Suppressor macrophage (primary cell): ENCODE measurements at regions not wholly inside any gene's neighbourhood (a gene's known extent, or its start where the extent isn't known, plus 50 kb on each side); places are given as distances from the start of the nearest gene placed in this dataset.

Experiments
- DNase-seq, 4 experiments: peaks; one replicate each; pipeline ENCODE4 v3.0.0-alpha.2; 2020 to 2022

DNA sequence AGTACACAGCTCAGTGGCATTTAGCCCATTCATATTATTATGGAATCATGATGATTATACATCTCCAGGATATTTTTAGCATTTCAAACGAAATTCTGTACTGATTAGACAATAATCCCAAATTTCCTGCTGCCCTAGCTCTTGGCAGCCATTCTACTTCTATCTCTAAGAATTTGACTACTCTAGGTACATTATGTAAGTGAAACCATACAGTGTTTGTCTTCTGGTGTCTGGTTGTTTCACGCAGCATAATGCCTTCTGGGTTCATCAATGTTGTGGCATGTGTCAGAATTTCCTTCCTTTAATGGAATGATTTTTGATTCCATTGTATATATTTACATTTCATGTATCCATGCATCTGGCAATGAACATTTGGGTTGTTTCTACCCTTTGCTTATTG lies 517.7 kb downstream of the ETS1 start:
- no peak for DNase-seq

DNA sequence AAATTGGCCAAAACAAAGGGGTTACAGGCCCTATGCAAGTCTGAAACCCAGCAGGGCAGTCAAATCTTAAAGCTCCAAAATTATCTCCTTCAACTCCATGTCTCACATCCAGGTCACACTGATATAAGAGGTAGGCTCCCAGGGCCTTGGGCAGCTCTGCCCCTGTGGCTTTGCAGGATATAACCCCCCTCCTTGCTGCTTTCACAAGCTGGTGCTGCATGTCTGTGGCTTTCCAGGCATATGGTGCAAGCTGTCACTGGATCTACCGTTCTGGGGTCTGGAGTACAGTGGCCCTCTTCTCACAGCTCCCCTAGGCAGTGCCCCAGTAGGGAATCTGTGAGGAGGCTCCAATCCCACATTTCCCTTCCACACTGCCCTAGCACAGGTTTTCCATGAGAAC lies 519.6 kb downstream of the ETS1 start:
- no peak for DNase-seq

GRCh38 chr11:128066399-128066798 lies 521.0 kb downstream of the ETS1 start:
- DNase-seq: no peak

GRCh38 chr11:128061281-128061871 lies 526.0 kb downstream of the ETS1 start:
- no peak for DNase-seq

GRCh38 chr11:128058580-128059208 lies 528.7 kb downstream of the ETS1 start:
- no peak for DNase-seq

DNA sequence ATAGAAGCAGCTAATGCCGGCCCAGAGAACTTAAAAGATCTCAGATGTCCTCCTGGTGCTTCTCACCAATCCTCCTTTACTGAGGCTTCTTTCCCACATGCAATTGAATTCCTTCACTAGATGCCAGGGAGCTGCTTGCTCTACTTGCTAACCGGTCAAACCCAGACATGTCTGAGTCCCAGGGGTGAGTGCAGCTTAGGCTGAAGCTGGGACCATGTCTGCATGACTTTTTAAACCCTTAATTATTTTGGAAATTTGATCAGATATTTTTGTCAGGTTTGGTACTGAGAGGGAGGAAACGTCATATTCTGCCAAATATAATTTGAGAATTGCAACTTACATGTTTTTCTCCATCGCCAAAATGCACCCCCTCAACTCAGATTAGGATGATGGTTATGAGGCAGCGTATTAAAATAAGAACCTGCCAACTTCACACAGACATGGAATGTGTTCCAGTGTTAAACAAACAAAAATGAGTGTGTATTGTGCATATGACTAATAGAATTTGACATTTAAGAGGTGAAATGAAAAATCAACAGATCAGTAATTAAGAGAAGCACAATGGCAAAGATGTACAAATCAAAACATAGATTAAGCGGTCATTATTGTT lies 529.5 kb downstream of the ETS1 start:
- DNase-seq: no peak

GRCh38 chr11:128055576-128056217 lies 531.7 kb downstream of the ETS1 start:
- DNase-seq: no peak

- peak in 3 of 4 experiments; percentile 7 to 36 (median 9) for DNase-seq
These were observed 533.1 kb downstream of the ETS1 start for GRCh38 chr11:128053981-128054931.

DNA sequence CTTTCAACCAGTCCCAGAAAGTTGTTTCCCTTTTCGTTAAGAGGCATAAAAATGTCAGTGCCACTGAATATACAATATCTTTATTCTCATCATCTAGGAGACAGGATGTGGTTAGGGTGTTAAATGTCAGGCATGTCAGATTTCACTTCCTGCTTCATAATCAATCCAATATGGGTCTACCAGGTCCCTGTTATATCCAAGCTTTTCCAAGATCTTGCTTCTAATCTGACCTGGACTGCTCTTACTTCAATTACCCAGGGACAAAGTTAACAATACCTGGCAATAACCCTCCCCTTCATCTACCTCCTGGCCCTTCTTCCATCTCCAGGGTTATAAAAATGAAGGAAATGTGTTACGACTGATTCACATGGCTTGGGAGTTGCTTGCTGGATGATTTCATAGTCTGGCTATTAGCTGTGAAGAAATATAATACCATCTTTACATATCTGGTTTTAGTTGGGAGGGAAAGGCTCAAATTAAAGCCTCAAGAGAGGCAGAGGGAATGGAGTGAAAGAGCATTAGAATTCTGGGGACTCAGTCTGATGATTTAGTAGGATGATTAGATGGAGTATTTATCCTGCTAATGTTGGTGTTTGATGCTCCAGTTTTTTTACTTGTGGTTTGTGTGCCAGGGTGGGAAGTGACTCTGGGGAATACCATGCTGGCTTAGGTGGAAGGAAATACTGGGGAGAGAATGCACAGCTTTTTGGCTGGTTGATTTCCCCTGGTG lies 534.3 kb downstream of the ETS1 start:
- peak in 3 of 4 experiments; percentile 9 to 56 (median 52) for DNase-seq

- DNase-seq: no peak
These were observed 539.2 kb downstream of the ETS1 start for GRCh38 chr11:128048121-128048520.

- DNase-seq: no peak
These were observed 540.3 kb downstream of the ETS1 start for GRCh38 chr11:128047026-128047425.

DNA sequence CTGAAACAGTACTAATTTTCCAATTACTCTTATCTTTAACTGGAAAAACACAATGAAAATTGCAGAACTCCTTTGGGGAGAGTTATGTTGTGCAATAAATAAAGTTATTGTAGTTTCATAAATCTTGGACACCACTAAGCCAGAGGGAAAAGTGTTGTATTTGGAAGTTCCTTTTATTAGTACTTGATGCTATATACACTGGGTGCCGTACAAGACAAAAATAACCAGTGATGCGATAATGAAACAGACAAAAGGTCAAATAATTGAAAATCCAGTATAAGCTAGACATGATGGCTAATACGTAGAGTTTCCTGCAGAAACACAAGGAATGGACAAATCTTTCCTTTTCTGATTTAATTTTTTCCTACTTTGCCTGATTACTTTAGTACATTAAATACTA lies 541.1 kb downstream of the ETS1 start:
- peak in 1 of 4 experiments; percentile 11 for DNase-seq

- DNase-seq: peak in 2 of 4 experiments; percentile 3 to 13
These were observed 542.1 kb downstream of the ETS1 start for GRCh38 chr11:128045094-128045725.

DNA sequence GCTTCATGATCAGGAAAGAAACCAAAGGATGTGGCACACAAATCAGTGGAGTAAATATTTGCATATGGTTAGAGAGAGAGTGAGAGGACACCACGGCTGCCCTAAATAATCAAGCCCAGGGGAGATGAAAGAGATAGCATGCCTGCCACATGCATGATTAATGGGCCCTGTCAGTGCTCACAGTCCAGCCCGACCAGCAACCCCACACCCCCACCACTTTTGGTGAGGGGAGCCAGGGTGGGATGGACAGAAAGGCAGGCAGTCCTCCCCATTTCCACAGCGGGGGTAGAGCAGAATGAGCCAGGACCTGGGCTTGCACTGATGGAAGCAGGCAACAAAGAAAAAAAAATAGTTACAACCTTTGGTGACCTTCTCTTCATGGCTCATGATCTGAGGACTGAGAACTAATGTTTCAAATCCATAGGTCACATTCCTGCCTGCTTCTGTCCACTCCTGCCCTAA lies 545.0 kb downstream of the ETS1 start:
- no peak for DNase-seq

GRCh38 chr11:128040603-128041002 lies 546.8 kb downstream of the ETS1 start:
- DNase-seq: peak in 2 of 4 experiments; percentile 59 to 60

DNA sequence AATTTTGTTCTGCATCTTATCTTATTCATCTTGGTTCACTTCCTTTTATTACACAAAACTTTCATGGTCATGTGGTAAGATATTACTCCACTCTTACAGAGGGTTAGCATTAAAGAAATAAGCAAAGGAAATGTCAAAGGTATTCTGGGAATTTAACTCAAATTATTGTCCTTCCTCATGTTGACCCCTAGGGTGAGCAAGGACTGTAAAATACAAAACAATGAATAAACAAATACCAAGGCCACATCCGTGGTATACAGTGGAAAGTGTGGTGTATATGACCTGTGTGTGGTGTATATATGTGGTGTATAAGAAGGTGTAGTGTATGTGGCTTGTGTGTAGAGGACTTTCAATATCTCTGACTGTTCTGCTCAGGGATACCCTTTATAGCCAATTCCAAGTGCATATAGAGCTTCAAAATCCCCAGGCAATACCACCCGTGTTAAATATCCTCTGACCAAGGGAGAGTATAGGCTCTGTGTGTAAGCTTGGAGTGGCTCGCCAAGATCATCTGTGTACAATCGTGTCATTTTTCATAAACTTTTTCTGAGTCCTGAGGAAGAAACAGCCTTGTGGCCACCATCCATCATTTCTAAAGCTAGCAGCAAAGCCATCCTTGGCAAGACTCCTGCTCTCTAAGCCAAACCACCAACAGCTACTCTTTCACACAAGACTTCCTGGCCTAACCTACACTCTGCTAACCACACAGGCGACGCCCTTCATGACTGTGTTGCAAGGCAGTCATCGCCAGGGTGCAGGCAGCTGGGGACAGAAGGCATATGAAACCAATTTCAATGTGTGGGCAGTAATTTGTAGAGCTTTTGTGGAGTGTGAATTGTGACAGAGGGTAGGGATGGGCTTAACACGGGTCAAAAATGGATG lies 548.0 kb downstream of the ETS1 start:
- DNase-seq: peak; percentile 61 to 86 (median 80)

GRCh38 chr11:128036556-128037093 lies 550.7 kb downstream of the ETS1 start:
- no peak for DNase-seq

- DNase-seq: no peak
These were observed 551.4 kb downstream of the ETS1 start for GRCh38 chr11:128036006-128036405.

DNA sequence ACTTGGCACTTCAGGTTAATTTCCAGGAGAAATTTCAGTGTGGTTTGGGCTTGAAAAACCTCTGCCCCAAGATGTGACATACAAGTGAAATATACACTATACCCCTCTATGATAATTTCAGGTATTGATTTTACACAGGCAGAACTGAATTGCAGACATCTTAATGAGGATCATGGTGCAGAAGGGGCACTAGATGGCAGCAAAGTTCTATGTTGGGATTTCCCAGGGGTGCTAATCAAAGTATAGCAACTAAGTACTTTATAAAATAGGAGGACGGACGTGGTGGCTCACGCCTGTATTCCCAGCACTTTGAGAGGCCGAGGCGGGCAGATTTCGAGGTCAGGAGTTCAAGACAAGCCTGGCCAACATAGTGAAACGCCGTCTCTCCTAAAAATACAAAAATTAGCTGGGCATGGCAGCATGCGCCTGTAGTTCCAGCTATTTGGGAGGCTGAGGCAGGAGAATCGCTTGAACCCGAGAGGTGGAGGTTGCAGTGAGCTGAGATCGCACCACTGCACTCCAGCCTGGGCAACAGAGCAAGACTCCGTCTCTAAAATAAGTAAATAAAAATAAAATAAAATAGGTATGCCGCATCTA lies 555.7 kb downstream of the ETS1 start:
- peak; percentile 78 to 82 (median 82) for DNase-seq
